Right atrium auricular region (tissue), 2 donors: ENCODE measurements at regions not wholly inside any gene's neighbourhood (a gene's known extent, or its start where the extent isn't known, plus 50 kb on each side); places are given as distances from the start of the nearest gene placed in this dataset.

Source experiments
- DNase-seq: peaks from one replicate; pipeline ENCODE4 v3.0.0-alpha.2; 2019; ENCODE audit warnings: low spot score
- H3K27ac ChIP-seq, 2 donors: fragments of 200-600 bp; sonication (generic); 1 replicate in 1 of 2; 2 replicates in 1 of 2; pipeline ENCODE4 v1.5.1; 2016 to 2019
- H3K27me3 ChIP-seq, 2 donors: fragments of 200-600 bp; sonication (generic); one replicate each; pipeline versions ENCODE4 v1.5.1 to v1.6.0; 2017 to 2019
- H3K36me3 ChIP-seq: fragments of 200-600 bp; sonication (generic); one replicate; pipeline ENCODE4 v1.5.1; 2016
- H3K4me1 ChIP-seq, 2 donors: fragments of 200-600 bp; sonication (generic); one replicate each; pipeline versions ENCODE4 v1.5.1 to v1.6.0; 2017 to 2019
- H3K4me3 ChIP-seq, 2 donors: fragments of 200-600 bp; sonication (generic); 1 replicate in 1 of 2; 2 replicates in 1 of 2; pipeline ENCODE4 v1.5.1; 2017 to 2019; ENCODE audit warnings: mild to moderate bottlenecking in 1 of 2, moderate library complexity in 1 of 2
- H3K9me3 ChIP-seq, 2 donors: fragments of 200-600 bp; sonication (generic); one replicate each; pipeline ENCODE4 v1.5.1; 2019
- CTCF ChIP-seq, 2 donors: fragments of 200-600 bp; sonication (generic); IDR thresholded peaks; one replicate each; pipeline ENCODE4 v1.5.1; 2019; ENCODE audit warnings: antibody characterized with exemption in 2 of 2

GRCh38 chr5:81803812-81804211 lies 52.9 kb upstream of the SSBP2 start:
- Histone ChIP-seq H3K36me3 (no peaks in the 10 kb centered on the region), H3K4me1 (no peaks in the 10 kb centered on the region), H3K27me3 (no peaks in the 10 kb centered on the region), H3K4me3 (no peak overlapping the region), H3K9me3 (peaks cover 0 to 18% of the 10 kb centered on the region in 2 donors), H3K27ac (no peak overlapping the region)
- TF ChIP-seq CTCF (IDR thresholded peaks at IDR 0.05), result no peak
- DNase-seq, result no peak

GRCh38 chr5:81802625-81803024 lies 51.7 kb upstream of the SSBP2 start:
- TF ChIP-seq CTCF (IDR thresholded peaks at IDR 0.05), result no peak
- H3K9me3 ChIP-seq, result peaks cover 0 to 6% of the 10 kb centered on the region in 2 donors
- H3K27ac ChIP-seq, result no peak overlapping the region
- DNase-seq, result no peak
- H3K4me3 ChIP-seq, result no peak overlapping the region
- no peaks in the 10 kb centered on the region for H3K36me3 ChIP-seq
- H3K27me3 ChIP-seq, result no peaks in the 10 kb centered on the region
- no peaks in the 10 kb centered on the region for H3K4me1 ChIP-seq

- H3K27ac ChIP-seq, result no peak overlapping the region
- H3K4me1 ChIP-seq, result no peaks in the 10 kb centered on the region
- no peak for DNase-seq
- H3K27me3 ChIP-seq, result no peaks in the 10 kb centered on the region
- peaks cover 0 to 3% of the 10 kb centered on the region in 2 donors for H3K9me3 ChIP-seq
- H3K4me3 ChIP-seq, result no peak overlapping the region
- TF ChIP-seq CTCF (IDR thresholded peaks at IDR 0.05), result no peak
- no peaks in the 10 kb centered on the region for H3K36me3 ChIP-seq
These were observed 51.1 kb upstream of the SSBP2 start for GRCh38 chr5:81802020-81802419.

- DNase-seq, result no peak
- H3K4me3 ChIP-seq, result no peak overlapping the region
- no peak overlapping the region for H3K27ac ChIP-seq
- H3K27me3 ChIP-seq, result no peaks in the 10 kb centered on the region
- H3K36me3 ChIP-seq, result no peaks in the 10 kb centered on the region
- no peaks in the 10 kb centered on the region for H3K9me3 ChIP-seq
- TF ChIP-seq CTCF (IDR thresholded peaks at IDR 0.05), result no peak
- no peaks in the 10 kb centered on the region for H3K4me1 ChIP-seq
These were observed 49.9 kb upstream of the SSBP2 start for GRCh38 chr5:81800797-81801196.
